Upper lobe of left lung (tissue), 6 donors: ENCODE measurements at regions not wholly inside any gene's neighbourhood (a gene's known extent, or its start where the extent isn't known, plus 50 kb on each side); places are given as distances from the start of the nearest gene placed in this dataset.

Experiments used
- ATAC-seq, 2 donors: fragments of 200-7000 bp; cut with Tn5 transposase; one replicate each; pipeline ENCODE4 v1.9.1; 2022; ENCODE audit warnings: mild to moderate bottlenecking in 2 of 2, moderate library complexity in 2 of 2; ENCODE audit not compliant: low FRiP score in 2 of 2
- DNase-seq, 2 donors: peaks; one replicate each; pipeline ENCODE4 v3.0.0-alpha.2; 2019 to 2020
- H3K27ac ChIP-seq, 4 donors: fragments of 200-600 bp; sonication (generic); one replicate each; pipeline ENCODE4 v1.5.1; 2016 to 2019
- H3K27me3 ChIP-seq, 4 donors: fragments of 200-600 bp; sonication (generic); one replicate each; pipeline ENCODE4 v1.5.1; 2017 to 2019
- H3K36me3 ChIP-seq, 4 donors: fragments of 200-600 bp; sonication (generic); one replicate each; pipeline ENCODE4 v1.5.1; 2016 to 2019
- H3K4me1 ChIP-seq, 4 donors: fragments of 200-600 bp; sonication (generic); one replicate each; pipeline ENCODE4 v1.5.1; 2018 to 2019
- H3K4me3 ChIP-seq, 4 donors: fragments of 200-600 bp; sonication (generic); one replicate each; pipeline ENCODE4 v1.5.1; 2017 to 2019; ENCODE audit warnings: mild to moderate bottlenecking in 2 of 4, moderate library complexity in 1 of 4
- H3K9me3 ChIP-seq, 4 donors: fragments of 200-600 bp; sonication (generic); one replicate each; pipeline ENCODE4 v1.5.1; 2018 to 2019
- EP300 ChIP-seq, 4 donors: sonication (generic); formaldehyde crosslinking; IDR thresholded peaks; one replicate each; pipeline ENCODE4 v1.5.1; 2017; ENCODE audit warnings: antibody characterized with exemption in 4 of 4, control low read depth in 2 of 4
- POLR2A ChIP-seq, 4 donors: fragments of 450-650 bp; IDR thresholded peaks; one replicate each; pipeline ENCODE4 v1.5.1; 2016 to 2017; ENCODE audit warnings: antibody characterized with exemption in 4 of 4, mild to moderate bottlenecking in 2 of 4
- POLR2AphosphoS5 ChIP-seq, 2 donors: sonication (generic); formaldehyde crosslinking; IDR thresholded peaks; one replicate each; pipeline ENCODE4 v1.5.1; 2017; ENCODE audit warnings: antibody characterized with exemption in 2 of 2
- WGBS, 2 donors: methylation state at CpG; one replicate each; pipeline ENCODE4 v1.1.5; 2017 to 2018; 5-methylcytosine and 5-hydroxymethylcytosine counted together
- TF ChIP-seq, protein P1 (sequence below), 6 experiments: fragments of 450-650 bp in 4 of 6; fragments of 200-600 bp in 2 of 6; sonication (generic) in 2 of 6; IDR thresholded peaks; one replicate each; pipeline ENCODE4 v1.5.1; 2016 to 2019; ENCODE audit warnings: antibody characterized with exemption in 6 of 6
- donor health status: DM: no; HTN: no; CAD: no; lungs with moderate emphysema.
- donor health status: DM: no; HTN: yes; CAD: no; lungs with severe emphysema.

DNA sequence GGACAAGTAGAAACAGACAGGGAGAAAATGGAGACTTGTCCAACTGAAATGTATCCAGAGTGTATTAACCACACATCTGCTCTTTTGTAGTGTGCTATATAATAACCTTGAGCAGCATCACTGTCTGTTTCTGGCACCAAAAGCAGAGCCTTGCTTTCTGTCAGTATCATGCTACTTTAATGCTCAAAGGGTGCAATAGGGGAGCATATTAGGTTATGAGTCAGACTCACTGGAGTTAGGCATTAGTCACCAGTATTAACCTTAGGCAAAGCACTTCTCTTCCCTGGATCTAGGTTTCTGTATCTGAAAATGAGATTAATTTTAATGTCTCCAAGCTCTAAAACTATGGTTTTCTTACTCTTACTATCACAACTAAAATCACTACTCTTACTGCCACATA is 280.1 kb downstream of the TFAP2B start:
- Histone ChIP-seq H3K4me1 (no peaks in the 10 kb centered on the region), H3K36me3 (no peaks in the 10 kb centered on the region), H3K27me3 (no peaks in the 10 kb centered on the region), H3K4me3 (no peak overlapping the region), H3K27ac (no peak overlapping the region), H3K9me3 (no peaks in the 10 kb centered on the region)
- ATAC-seq (no peak), DNase-seq (no peak)
- TF ChIP-seq, protein P1, sequence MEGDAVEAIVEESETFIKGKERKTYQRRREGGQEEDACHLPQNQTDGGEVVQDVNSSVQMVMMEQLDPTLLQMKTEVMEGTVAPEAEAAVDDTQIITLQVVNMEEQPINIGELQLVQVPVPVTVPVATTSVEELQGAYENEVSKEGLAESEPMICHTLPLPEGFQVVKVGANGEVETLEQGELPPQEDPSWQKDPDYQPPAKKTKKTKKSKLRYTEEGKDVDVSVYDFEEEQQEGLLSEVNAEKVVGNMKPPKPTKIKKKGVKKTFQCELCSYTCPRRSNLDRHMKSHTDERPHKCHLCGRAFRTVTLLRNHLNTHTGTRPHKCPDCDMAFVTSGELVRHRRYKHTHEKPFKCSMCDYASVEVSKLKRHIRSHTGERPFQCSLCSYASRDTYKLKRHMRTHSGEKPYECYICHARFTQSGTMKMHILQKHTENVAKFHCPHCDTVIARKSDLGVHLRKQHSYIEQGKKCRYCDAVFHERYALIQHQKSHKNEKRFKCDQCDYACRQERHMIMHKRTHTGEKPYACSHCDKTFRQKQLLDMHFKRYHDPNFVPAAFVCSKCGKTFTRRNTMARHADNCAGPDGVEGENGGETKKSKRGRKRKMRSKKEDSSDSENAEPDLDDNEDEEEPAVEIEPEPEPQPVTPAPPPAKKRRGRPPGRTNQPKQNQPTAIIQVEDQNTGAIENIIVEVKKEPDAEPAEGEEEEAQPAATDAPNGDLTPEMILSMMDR (IDR thresholded peaks at IDR 0.05), result no peak
- TF ChIP-seq POLR2A (IDR thresholded peaks at IDR 0.05) (no peak), POLR2AphosphoS5 (IDR thresholded peaks at IDR 0.05) (no peak)

DNA sequence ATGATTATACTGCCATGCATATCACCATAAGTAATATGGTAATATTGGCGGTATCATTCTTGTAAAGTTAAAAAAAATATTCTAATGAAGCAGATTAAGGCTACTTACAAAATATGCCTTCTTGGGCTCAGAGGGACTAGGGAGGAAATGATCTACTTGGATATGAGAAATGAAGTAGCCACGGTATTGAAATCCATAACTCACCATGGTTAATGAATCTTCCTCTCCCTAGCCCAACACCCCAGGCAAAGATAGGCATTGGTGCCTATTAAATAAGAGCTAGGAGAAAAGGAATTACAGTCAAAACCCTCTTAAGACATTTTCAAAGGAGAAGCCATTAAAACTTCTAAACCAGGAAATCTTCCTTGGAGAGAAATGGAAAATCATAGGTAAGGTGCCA is 280.5 kb downstream of the TFAP2B start:
- H3K27ac ChIP-seq, result no peak overlapping the region
- H3K27me3 ChIP-seq, result no peaks in the 10 kb centered on the region
- no peaks in the 10 kb centered on the region for H3K36me3 ChIP-seq
- no peaks in the 10 kb centered on the region for H3K9me3 ChIP-seq
- no peak overlapping the region for H3K4me3 ChIP-seq
- ATAC-seq (no peak), DNase-seq (no peak)
- no peaks in the 10 kb centered on the region for H3K4me1 ChIP-seq
- TF ChIP-seq EP300 (IDR thresholded peaks at IDR 0.05) (no peak), POLR2A (IDR thresholded peaks at IDR 0.05) (no peak), POLR2AphosphoS5 (IDR thresholded peaks at IDR 0.05) (no peak)
- TF ChIP-seq, protein P1 (IDR thresholded peaks at IDR 0.05), result no peak
- WGBS, 2 donors, result 88 to 95% methylated on average over 2 of the region's 2 CpGs

DNA sequence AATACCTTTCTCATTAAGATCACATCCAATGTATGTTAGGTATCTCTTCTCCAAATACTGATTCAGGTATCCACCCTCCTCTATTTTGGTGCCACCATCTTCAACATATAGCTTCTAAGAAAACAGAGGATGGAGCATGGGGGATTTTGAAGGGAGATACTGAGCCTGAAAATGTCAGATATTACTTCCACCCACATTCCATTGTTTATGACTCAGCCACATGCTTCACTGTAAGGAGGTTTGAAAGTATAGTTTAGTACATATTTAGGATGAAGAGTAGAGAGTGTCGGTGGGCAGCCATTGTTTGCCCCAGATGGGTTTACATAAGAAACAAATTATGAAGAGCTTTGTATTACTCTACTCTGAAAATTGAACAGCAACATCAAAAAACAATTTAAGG is 286.7 kb downstream of the TFAP2B start:
- Histone ChIP-seq H3K36me3 (no peaks in the 10 kb centered on the region), H3K9me3 (no peaks in the 10 kb centered on the region), H3K27me3 (no peaks in the 10 kb centered on the region), H3K4me1 (no peaks in the 10 kb centered on the region), H3K4me3 (no peak overlapping the region), H3K27ac (no peak overlapping the region)
- DNase-seq (no peak), ATAC-seq (no peak)
- 82 to 96% methylated on average over 1 of the region's 1 CpG for WGBS, 2 donors
- TF ChIP-seq POLR2A (IDR thresholded peaks at IDR 0.05) (no peak), POLR2AphosphoS5 (IDR thresholded peaks at IDR 0.05) (no peak), EP300 (IDR thresholded peaks at IDR 0.05) (no peak)
- TF ChIP-seq, protein P1 (IDR thresholded peaks at IDR 0.05), result no peak

DNA sequence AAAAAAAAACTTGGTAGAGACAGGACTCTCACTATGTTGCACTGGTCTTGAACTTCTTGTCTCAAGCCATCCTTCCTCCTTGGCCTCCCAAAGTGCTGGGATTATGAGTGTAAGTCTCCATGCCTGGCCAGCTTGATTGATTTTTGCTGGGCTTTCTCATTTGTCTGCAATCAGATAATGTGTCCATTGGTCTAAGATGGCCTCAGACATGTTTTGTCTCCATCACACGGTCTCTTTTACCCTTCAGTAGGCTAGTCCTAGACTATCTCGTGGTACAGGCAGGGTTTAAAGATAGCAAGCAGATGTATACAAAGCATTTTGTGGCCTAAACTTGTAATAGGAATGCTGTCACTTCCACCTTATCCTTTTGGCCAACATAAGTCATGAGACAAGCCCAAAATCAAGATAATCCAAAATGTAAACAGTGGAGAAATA is 289.1 kb downstream of the TFAP2B start:
- ATAC-seq (no peak), DNase-seq (no peak)
- no peak overlapping the region for H3K4me3 ChIP-seq
- no peak overlapping the region for H3K27ac ChIP-seq
- no peaks in the 10 kb centered on the region for H3K9me3 ChIP-seq
- no peaks in the 10 kb centered on the region for H3K36me3 ChIP-seq
- H3K4me1 ChIP-seq, result no peaks in the 10 kb centered on the region
- H3K27me3 ChIP-seq, result no peaks in the 10 kb centered on the region
- WGBS, 2 donors, result 51 to 52% methylated on average over 2 of the region's 2 CpGs
- TF ChIP-seq, protein P1 (IDR thresholded peaks at IDR 0.05), result no peak
- no peak for TF ChIP-seq EP300 (IDR thresholded peaks at IDR 0.05)
- no peak for TF ChIP-seq POLR2AphosphoS5 (IDR thresholded peaks at IDR 0.05)
- TF ChIP-seq POLR2A (IDR thresholded peaks at IDR 0.05), result no peak

DNA sequence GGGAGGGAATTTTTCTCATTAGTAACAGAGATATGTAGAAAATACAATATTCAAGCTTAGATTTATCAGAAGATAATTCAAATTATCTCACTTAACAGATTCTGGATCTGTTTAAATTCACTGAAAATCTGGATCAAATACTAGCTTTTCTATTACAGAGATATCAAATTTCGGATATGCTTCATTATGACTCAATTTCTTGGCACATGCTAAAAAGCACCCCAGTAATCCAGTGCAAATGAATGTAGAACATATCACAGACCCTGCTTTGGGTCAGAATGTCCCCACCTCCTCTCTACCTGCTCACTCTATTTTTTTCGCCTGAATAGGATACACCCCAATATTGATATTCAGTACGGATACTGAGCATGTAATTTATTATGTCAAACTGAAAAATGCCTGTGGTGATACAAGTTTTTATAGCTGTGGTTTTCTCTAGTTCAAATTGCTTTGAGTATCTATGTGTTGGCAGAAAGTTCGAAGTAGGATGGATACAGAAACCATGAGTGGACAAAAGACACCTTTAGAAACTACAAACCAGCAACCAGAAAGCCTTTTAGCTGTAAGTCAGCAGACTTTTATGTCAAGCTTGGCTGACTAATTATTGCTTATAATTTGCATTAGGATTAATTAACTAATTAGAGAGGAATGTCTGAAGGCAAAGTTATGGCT is 290.0 kb downstream of the TFAP2B start:
- WGBS, 2 donors, result 83% methylated on average over 4 of the region's 4 CpGs
- no peak for DNase-seq
- Histone ChIP-seq H3K9me3 (no peaks in the 10 kb centered on the region), H3K4me1 (no peaks in the 10 kb centered on the region), H3K27ac (no peak overlapping the region), H3K27me3 (no peaks in the 10 kb centered on the region), H3K4me3 (no peak overlapping the region), H3K36me3 (no peaks in the 10 kb centered on the region)
- no peak for TF ChIP-seq EP300 (IDR thresholded peaks at IDR 0.05)
- TF ChIP-seq, protein P1 (IDR thresholded peaks at IDR 0.05), result no peak
- no peak for TF ChIP-seq POLR2AphosphoS5 (IDR thresholded peaks at IDR 0.05)
- TF ChIP-seq POLR2A (IDR thresholded peaks at IDR 0.05), result no peak
- ATAC-seq, result no peak
